Breast epithelium (tissue), 4 donors: ENCODE measurements at regions not wholly inside any gene's neighbourhood (a gene's known extent, or its start where the extent isn't known, plus 50 kb on each side); places are given as distances from the start of the nearest gene placed in this dataset.
A peak's percentile ranks its signal among the peaks of the same experiment; 100 is the strongest.

Experiments used
- DNase-seq, 2 donors: peaks; one replicate each; pipeline ENCODE4 v3.0.0-alpha.2; 2019; ENCODE audit warnings: low spot score in 2 of 2
- H3K27ac ChIP-seq, 2 donors: fragments of 200-600 bp; sonication (generic) in 1 of 2; one replicate each; pipeline ENCODE4 v1.5.1; 2016 to 2019; ENCODE audit warnings: mild to moderate bottlenecking in 1 of 2
- H3K27me3 ChIP-seq, 2 donors: fragments of 200-600 bp; sonication (generic) in 1 of 2; one replicate each; pipeline versions ENCODE4 v1.5.1 to v1.6.0; 2017 to 2019; ENCODE audit warnings: control low read depth in 1 of 2, mild to moderate bottlenecking in 1 of 2
- H3K36me3 ChIP-seq: fragments of 200-600 bp; one replicate; pipeline ENCODE4 v1.5.1; 2019
- H3K4me1 ChIP-seq, 2 donors: fragments of 200-600 bp; sonication (generic); one replicate each; pipeline ENCODE4 v1.5.1; 2016 to 2019; ENCODE audit warnings: control low read depth in 1 of 2
- H3K4me3 ChIP-seq, 3 donors: fragments of 200-600 bp; sonication (generic); 1 replicate in 2 of 3; 2 replicates in 1 of 3; pipeline ENCODE4 v1.5.1; 2016 to 2019; ENCODE audit warnings: mild to moderate bottlenecking in 3 of 3, moderate library complexity in 2 of 3
- H3K9me3 ChIP-seq, 2 donors: fragments of 200-600 bp; sonication (generic) in 1 of 2; one replicate each; pipeline ENCODE4 v1.5.1; 2016 to 2019; ENCODE audit warnings: control low read depth in 1 of 2
- POLR2A ChIP-seq: fragments of 450-650 bp; IDR thresholded peaks from one replicate; pipeline ENCODE4 v1.6.1; 2016; ENCODE audit warnings: antibody characterized with exemption, mild to moderate bottlenecking, moderate library complexity
- POLR2AphosphoS5 ChIP-seq, 3 donors: sonication (generic); formaldehyde crosslinking; IDR thresholded peaks; one replicate each; pipeline ENCODE4 v1.6.1; 2017; ENCODE audit warnings: antibody characterized with exemption in 3 of 3
- intact Hi-C: fragments of 100-400 bp; cut with DNase I; formaldehyde crosslinking; loops from one replicate; pipeline ENCODE4 v1.15.1; 2023; ENCODE audit warnings: low total_unique reads
- TF ChIP-seq, protein P1 (sequence below), 3 donors: fragments of 450-650 bp; IDR thresholded peaks; one replicate each; pipeline ENCODE4 v1.5.1; 2016 to 2017; ENCODE audit warnings: antibody characterized with exemption in 3 of 3, mild to moderate bottlenecking in 3 of 3, moderate library complexity in 3 of 3

DNA sequence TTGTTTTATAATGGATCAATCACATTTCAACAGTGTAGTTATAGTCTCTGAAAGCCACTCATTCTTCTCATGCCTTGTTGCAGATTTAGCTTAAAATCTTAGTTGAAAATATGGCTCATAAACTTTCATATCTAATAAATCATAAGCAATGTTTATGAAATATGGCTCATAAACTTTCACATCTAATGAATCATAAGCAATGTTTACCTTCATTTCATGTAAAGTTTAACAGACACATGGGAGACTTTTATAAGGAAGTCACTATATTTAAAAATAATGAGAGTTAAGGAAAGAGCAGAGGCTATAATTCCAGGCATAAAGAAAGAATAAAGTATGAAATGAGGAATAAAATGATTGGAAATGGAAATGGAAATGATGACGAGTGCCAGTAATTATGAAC lies 1042.1 kb downstream of the FSCB start:
- Histone ChIP-seq H3K9me3 (no peaks in the 10 kb centered on the region), H3K27ac (no peak overlapping the region), H3K27me3 (no peaks in the 10 kb centered on the region), H3K36me3 (no peaks in the 10 kb centered on the region), H3K4me1 (no peaks in the 10 kb centered on the region), H3K4me3 (no peak overlapping the region)
- TF ChIP-seq POLR2A (no peak), POLR2AphosphoS5 (IDR thresholded peaks at IDR 0.05) (no peak)
- TF ChIP-seq, protein P1, sequence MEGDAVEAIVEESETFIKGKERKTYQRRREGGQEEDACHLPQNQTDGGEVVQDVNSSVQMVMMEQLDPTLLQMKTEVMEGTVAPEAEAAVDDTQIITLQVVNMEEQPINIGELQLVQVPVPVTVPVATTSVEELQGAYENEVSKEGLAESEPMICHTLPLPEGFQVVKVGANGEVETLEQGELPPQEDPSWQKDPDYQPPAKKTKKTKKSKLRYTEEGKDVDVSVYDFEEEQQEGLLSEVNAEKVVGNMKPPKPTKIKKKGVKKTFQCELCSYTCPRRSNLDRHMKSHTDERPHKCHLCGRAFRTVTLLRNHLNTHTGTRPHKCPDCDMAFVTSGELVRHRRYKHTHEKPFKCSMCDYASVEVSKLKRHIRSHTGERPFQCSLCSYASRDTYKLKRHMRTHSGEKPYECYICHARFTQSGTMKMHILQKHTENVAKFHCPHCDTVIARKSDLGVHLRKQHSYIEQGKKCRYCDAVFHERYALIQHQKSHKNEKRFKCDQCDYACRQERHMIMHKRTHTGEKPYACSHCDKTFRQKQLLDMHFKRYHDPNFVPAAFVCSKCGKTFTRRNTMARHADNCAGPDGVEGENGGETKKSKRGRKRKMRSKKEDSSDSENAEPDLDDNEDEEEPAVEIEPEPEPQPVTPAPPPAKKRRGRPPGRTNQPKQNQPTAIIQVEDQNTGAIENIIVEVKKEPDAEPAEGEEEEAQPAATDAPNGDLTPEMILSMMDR (IDR thresholded peaks at IDR 0.05) = no peak
- no peak for DNase-seq
- intact Hi-C loops = no loop called here

DNA sequence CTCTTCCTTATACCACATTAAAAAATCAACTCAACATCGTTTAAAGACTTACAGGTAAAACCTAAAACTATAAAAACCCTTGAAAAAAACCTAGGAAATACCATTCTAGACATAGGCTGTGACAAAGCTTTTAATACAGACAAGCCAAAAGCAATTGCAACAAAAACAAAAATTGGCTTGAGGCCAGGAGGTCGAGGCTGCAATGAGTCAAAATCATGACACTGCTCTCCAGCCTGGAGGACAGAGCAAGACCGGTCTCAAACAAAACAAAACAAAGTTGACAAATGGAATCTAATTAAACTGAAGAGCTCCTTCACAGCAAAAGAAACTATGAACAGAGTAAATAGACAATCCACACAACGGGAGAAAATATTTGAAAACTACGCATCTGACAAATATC lies 1057.8 kb downstream of the FSCB start:
- no peak for TF ChIP-seq POLR2A
- TF ChIP-seq, protein P1 (IDR thresholded peaks at IDR 0.05) = no peak
- TF ChIP-seq POLR2AphosphoS5 (IDR thresholded peaks at IDR 0.05) = no peak
- no peaks in the 10 kb centered on the region for H3K36me3 ChIP-seq
- peaks cover 0 to 14% of the 10 kb centered on the region in 2 donors for H3K9me3 ChIP-seq
- no peak overlapping the region for H3K27ac ChIP-seq
- intact Hi-C loops = no loop called here
- no peak overlapping the region for H3K4me3 ChIP-seq
- H3K4me1 ChIP-seq = no peaks in the 10 kb centered on the region
- DNase-seq = peak in 1 of 2 donors; percentile 52
- no peaks in the 10 kb centered on the region for H3K27me3 ChIP-seq

DNA sequence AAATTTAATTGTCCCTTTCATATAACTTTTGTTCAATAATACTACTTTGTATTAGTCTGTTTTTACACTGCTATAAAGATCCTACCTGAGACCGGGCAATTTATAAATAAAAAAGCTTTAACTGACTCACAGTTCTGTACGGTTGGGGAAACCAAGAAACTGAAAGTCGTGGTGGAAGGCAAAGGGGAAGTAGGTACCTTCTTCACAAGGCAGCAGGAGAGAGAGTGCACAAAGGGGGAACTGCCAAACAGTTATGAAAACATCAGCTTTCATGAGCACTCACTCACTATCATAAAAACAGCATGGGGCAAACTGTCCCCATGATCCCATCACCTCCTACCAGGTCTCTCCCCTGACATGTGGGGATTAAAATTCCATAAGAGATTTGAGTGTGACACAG lies 1069.0 kb downstream of the FSCB start:
- Histone ChIP-seq H3K4me1 (no peaks in the 10 kb centered on the region), H3K4me3 (no peak overlapping the region), H3K27ac (no peak overlapping the region), H3K36me3 (no peaks in the 10 kb centered on the region), H3K9me3 (no peaks in the 10 kb centered on the region), H3K27me3 (no peaks in the 10 kb centered on the region)
- DNase-seq = no peak
- intact Hi-C loops = no loop called here
- TF ChIP-seq POLR2A (no peak), POLR2AphosphoS5 (IDR thresholded peaks at IDR 0.05) (no peak)
- TF ChIP-seq, protein P1 (IDR thresholded peaks at IDR 0.05) = no peak

DNA sequence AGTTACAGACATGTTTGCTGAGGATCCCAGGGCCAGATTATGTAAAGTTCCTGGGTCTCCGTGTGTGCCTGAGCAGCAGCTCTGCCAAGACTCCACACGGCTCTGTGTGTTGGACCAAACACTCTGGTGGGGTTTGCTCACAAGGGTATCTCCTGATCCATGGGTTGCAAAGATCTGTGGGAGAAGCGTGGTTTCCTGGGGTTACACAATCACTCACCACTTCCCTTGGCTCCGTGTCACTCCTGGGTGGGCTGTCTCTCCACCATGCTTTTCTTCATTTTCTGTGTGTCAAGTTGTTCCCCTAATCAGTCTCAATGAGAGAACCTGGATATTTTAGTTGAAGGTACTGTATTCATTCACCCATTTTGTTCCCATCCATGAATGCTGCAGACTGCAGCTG lies 1088.8 kb downstream of the FSCB start:
- Histone ChIP-seq H3K36me3 (no peaks in the 10 kb centered on the region), H3K27me3 (no peaks in the 10 kb centered on the region), H3K27ac (no peak overlapping the region), H3K4me3 (no peak overlapping the region), H3K4me1 (no peaks in the 10 kb centered on the region), H3K9me3 (no peaks in the 10 kb centered on the region)
- intact Hi-C loops = loop anchor here (5.0 kb wide), 1 partner anchor 1294 kb away; no protein-coding TSS in a partner anchor
- TF ChIP-seq POLR2A = no peak
- TF ChIP-seq, protein P1 (IDR thresholded peaks at IDR 0.05) = no peak
- TF ChIP-seq POLR2AphosphoS5 (IDR thresholded peaks at IDR 0.05) = no peak
- no peak for DNase-seq

DNA sequence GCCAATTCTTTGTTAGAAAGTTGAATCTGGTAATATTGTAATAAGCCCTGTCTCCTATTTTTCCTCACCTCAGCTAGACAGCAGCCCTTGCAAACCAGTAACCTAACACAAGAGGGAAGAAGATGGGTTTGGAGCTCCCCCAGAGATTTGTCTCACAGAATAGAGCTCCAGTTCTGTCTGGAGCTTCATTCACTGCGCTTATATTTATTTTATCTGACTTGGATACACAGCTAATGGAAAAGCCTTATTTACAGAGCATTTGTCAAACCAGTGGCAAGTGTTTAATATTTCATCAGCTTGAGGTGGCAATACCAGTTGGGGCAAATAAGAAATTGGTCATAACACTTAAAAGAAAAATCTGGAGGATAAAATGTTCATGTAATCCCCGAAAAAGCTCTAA lies 1094.0 kb downstream of the FSCB start:
- no peak overlapping the region for H3K27ac ChIP-seq
- TF ChIP-seq, protein P1 (IDR thresholded peaks at IDR 0.05) = no peak
- TF ChIP-seq POLR2AphosphoS5 (IDR thresholded peaks at IDR 0.05) (no peak), POLR2A (no peak)
- no peaks in the 10 kb centered on the region for H3K27me3 ChIP-seq
- H3K4me1 ChIP-seq = no peaks in the 10 kb centered on the region
- intact Hi-C loops = no loop called here
- H3K4me3 ChIP-seq = no peak overlapping the region
- H3K36me3 ChIP-seq = no peaks in the 10 kb centered on the region
- no peak for DNase-seq
- H3K9me3 ChIP-seq = no peaks in the 10 kb centered on the region
